ENCODE measurements at regions not wholly inside any gene's neighbourhood (a gene's known extent, or its start where the extent isn't known, plus 50 kb on each side); places are given as distances from the start of the nearest gene placed in this dataset.

GRCh38 chr2:226256709-226257376, 542.8 kb downstream of the IRS1 start:
- Histone ChIP-seq H3K9ac (ENCODE audit: insufficient read depth, low read length) (no peak overlapping the region), H4K20me1 (ENCODE audit: control insufficient read depth, extremely low read depth, insufficient read depth, low read length) (no peaks in the 10 kb centered on the region), H3K9me3 (ENCODE audit: control insufficient read depth, insufficient read depth, low read depth, low read length) (no peaks in the 10 kb centered on the region), H3K36me3 (ENCODE audit: control insufficient read depth, insufficient read depth, low read length) (no peaks in the 10 kb centered on the region), H3K27ac (ENCODE audit: insufficient read depth, low read length) (no peak overlapping the region), H3K27me3 (ENCODE audit: control insufficient read depth, insufficient read depth, low read length) (no peaks in the 10 kb centered on the region), H2AFZ (ENCODE audit: low read length) (no peak overlapping the region), H3K4me3 (replicated peaks in 1 of 4; ENCODE audit: control extremely low read depth in 1 of 4, insufficient read depth in 1 of 4, low read depth in 3 of 4, low read length in 4 of 4) (no peak overlapping the region), H3K4me1 (ENCODE audit: control insufficient read depth, extremely low read depth, insufficient read depth, low read length) (no peaks in the 10 kb centered on the region), H3K79me2 (ENCODE audit: control insufficient read depth, insufficient read depth, low read length) (no peaks in the 10 kb centered on the region), H3K4me2 (ENCODE audit: extremely low read depth, insufficient read depth, low read length) (no peak overlapping the region)
- DNase-seq (ENCODE audit: low read depth in 2 of 2) = peak in 1 of 2 donors; percentile 53
- TF ChIP-seq EZH2 (IDR thresholded peaks at IDR 0.05; ENCODE audit: low read length, missing control alignments) = no peak
- TF ChIP-seq, protein P1, sequence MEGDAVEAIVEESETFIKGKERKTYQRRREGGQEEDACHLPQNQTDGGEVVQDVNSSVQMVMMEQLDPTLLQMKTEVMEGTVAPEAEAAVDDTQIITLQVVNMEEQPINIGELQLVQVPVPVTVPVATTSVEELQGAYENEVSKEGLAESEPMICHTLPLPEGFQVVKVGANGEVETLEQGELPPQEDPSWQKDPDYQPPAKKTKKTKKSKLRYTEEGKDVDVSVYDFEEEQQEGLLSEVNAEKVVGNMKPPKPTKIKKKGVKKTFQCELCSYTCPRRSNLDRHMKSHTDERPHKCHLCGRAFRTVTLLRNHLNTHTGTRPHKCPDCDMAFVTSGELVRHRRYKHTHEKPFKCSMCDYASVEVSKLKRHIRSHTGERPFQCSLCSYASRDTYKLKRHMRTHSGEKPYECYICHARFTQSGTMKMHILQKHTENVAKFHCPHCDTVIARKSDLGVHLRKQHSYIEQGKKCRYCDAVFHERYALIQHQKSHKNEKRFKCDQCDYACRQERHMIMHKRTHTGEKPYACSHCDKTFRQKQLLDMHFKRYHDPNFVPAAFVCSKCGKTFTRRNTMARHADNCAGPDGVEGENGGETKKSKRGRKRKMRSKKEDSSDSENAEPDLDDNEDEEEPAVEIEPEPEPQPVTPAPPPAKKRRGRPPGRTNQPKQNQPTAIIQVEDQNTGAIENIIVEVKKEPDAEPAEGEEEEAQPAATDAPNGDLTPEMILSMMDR (conservative IDR thresholded peaks at IDR 0.05 in 1 of 2, IDR thresholded peaks at IDR 0.05 in 1 of 2; ENCODE audit: low read depth in 1 of 2, low read length in 2 of 2) = no peak

DNA sequence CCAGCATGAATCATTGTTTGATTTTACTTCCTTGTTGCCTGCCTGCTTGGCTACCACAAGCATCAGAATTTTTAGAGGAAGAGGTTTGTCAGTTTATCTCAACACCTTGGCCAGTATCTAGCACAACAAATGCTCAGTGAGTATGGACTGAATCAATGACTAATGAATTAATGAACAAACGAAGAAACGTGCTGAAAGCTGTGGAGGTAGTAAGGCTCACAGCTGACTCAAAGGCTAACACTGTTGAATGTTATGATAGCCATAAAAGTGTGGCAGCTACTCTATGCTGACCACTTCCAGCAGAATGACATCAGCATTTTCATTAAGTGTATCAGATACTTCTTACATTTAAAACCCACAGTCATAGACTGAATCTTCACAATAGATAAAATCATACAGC, 543.4 kb downstream of the IRS1 start:
- DNase-seq (ENCODE audit: low read depth in 2 of 2) = peak; percentile 42 to 83
- no peak for TF ChIP-seq EZH2 (IDR thresholded peaks at IDR 0.05; ENCODE audit: low read length, missing control alignments)
- TF ChIP-seq, protein P1 (conservative IDR thresholded peaks at IDR 0.05 in 1 of 2, IDR thresholded peaks at IDR 0.05 in 1 of 2; ENCODE audit: low read depth in 1 of 2, low read length in 2 of 2) = no peak
- Histone ChIP-seq H3K4me3 (replicated peaks in 1 of 4; ENCODE audit: control extremely low read depth in 1 of 4, insufficient read depth in 1 of 4, low read depth in 3 of 4, low read length in 4 of 4) (no peak overlapping the region), H3K9ac (ENCODE audit: insufficient read depth, low read length) (no peak overlapping the region), H3K27me3 (ENCODE audit: control insufficient read depth, insufficient read depth, low read length) (no peaks in the 10 kb centered on the region), H4K20me1 (ENCODE audit: control insufficient read depth, extremely low read depth, insufficient read depth, low read length) (no peaks in the 10 kb centered on the region), H2AFZ (ENCODE audit: low read length) (peak overlapping the region; percentile 20), H3K79me2 (ENCODE audit: control insufficient read depth, insufficient read depth, low read length) (no peaks in the 10 kb centered on the region), H3K4me2 (ENCODE audit: extremely low read depth, insufficient read depth, low read length) (no peak overlapping the region), H3K9me3 (ENCODE audit: control insufficient read depth, insufficient read depth, low read depth, low read length) (no peaks in the 10 kb centered on the region), H3K4me1 (ENCODE audit: control insufficient read depth, extremely low read depth, insufficient read depth, low read length) (no peaks in the 10 kb centered on the region), H3K27ac (ENCODE audit: insufficient read depth, low read length) (peak overlapping the region; percentile 13), H3K36me3 (ENCODE audit: control insufficient read depth, insufficient read depth, low read length) (no peaks in the 10 kb centered on the region)

DNA sequence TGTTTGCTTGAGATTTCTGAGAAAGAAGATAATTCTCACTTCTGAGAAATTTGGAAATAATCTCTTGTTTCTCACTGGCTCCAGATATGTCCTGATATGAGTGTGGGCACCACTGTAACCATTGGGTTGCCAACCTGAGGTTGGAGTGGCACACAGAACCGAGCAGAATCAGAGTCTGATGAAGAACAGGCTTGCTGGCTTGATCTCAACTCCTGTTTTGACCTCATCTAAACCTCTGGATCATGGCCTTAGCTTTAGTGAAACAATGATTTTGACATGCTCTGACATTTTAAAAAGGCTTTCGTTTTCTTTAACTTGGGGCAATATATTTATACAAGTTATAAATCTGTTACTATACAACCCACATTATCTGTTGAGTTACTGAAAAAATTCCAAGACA, 548.0 kb downstream of the IRS1 start:
- H3K4me2 ChIP-seq (ENCODE audit: extremely low read depth, insufficient read depth, low read length) = no peak overlapping the region
- H4K20me1 ChIP-seq (ENCODE audit: control insufficient read depth, extremely low read depth, insufficient read depth, low read length) = no peaks in the 10 kb centered on the region
- no peaks in the 10 kb centered on the region for H3K79me2 ChIP-seq (ENCODE audit: control insufficient read depth, insufficient read depth, low read length)
- H3K4me3 ChIP-seq (replicated peaks in 1 of 4; ENCODE audit: control extremely low read depth in 1 of 4, insufficient read depth in 1 of 4, low read depth in 3 of 4, low read length in 4 of 4) = no peak overlapping the region
- no peak overlapping the region for H3K9ac ChIP-seq (ENCODE audit: insufficient read depth, low read length)
- TF ChIP-seq, protein P1 (conservative IDR thresholded peaks at IDR 0.05 in 1 of 2, IDR thresholded peaks at IDR 0.05 in 1 of 2; ENCODE audit: low read depth in 1 of 2, low read length in 2 of 2) = no peak
- TF ChIP-seq EZH2 (IDR thresholded peaks at IDR 0.05; ENCODE audit: low read length, missing control alignments) = no peak
- H3K27ac ChIP-seq (ENCODE audit: insufficient read depth, low read length) = no peak overlapping the region
- H3K4me1 ChIP-seq (ENCODE audit: control insufficient read depth, extremely low read depth, insufficient read depth, low read length) = no peaks in the 10 kb centered on the region
- no peaks in the 10 kb centered on the region for H3K9me3 ChIP-seq (ENCODE audit: control insufficient read depth, insufficient read depth, low read depth, low read length)
- no peaks in the 10 kb centered on the region for H3K27me3 ChIP-seq (ENCODE audit: control insufficient read depth, insufficient read depth, low read length)
- H2AFZ ChIP-seq (ENCODE audit: low read length) = no peak overlapping the region
- H3K36me3 ChIP-seq (ENCODE audit: control insufficient read depth, insufficient read depth, low read length) = no peaks in the 10 kb centered on the region
- DNase-seq (ENCODE audit: low read depth in 2 of 2) = no peak
